Natural killer cell (primary cell): ENCODE measurements at regions not wholly inside any gene's neighbourhood (a gene's known extent, or its start where the extent isn't known, plus 50 kb on each side); places are given as distances from the start of the nearest gene placed in this dataset.

Experiments used
- ATAC-seq, 3 donors: fragments of 150-1000 bp in 2 of 3; fragments of 200-7000 bp in 1 of 3; cut with Tn5 transposase; 1 replicate in 1 of 3; 2 replicates in 2 of 3; pipeline ENCODE4 v1.10.0; 2021; ENCODE audit warnings: mild to moderate bottlenecking in 2 of 3, moderate library complexity in 2 of 3
- DNase-seq, 2 donors: peaks; one replicate each; pipeline versions ENCODE4 v3.0.0 to v3.0.0-alpha.2; 2013 to 2021; ENCODE audit warnings: mixed read lengths in 1 of 2
- H3K27ac ChIP-seq: one replicate; pipeline ENCODE4 v1.5.1; 2013; ENCODE audit warnings: mild to moderate bottlenecking, low read length
- H3K27me3 ChIP-seq: one replicate; pipeline ENCODE4 v1.6.1; 2013; ENCODE audit warnings: low read length; ENCODE audit not compliant: control insufficient read depth, insufficient read depth
- H3K36me3 ChIP-seq: one replicate; pipeline ENCODE4 v1.6.1; 2013; ENCODE audit warnings: low read length; ENCODE audit not compliant: control insufficient read depth, insufficient read depth
- H3K4me1 ChIP-seq: one replicate; pipeline ENCODE4 v1.6.1; 2013; ENCODE audit warnings: low read length; ENCODE audit not compliant: control insufficient read depth, insufficient read depth
- H3K4me3 ChIP-seq: one replicate; pipeline ENCODE4 v1.5.1; 2013; ENCODE audit warnings: low read length
- H3K9me3 ChIP-seq: one replicate; pipeline ENCODE4 v1.6.1; 2013; ENCODE audit warnings: low read length; ENCODE audit not compliant: control insufficient read depth, insufficient read depth
- H3K27ac Mint-ChIP-seq, 2 donors: one replicate each; pipeline ENCODE4 v1.8.0; 2022; ENCODE audit warnings: mild to moderate bottlenecking in 2 of 2, mixed read lengths in 2 of 2, moderate library complexity in 1 of 2
- H3K27me3 Mint-ChIP-seq, 2 donors: one replicate each; pipeline ENCODE4 v1.8.0; 2022; ENCODE audit warnings: low read depth in 2 of 2, mixed read lengths in 2 of 2
- H3K36me3 Mint-ChIP-seq: one replicate; pipeline ENCODE4 v1.8.0; 2022; ENCODE audit warnings: mixed read lengths
- H3K4me1 Mint-ChIP-seq, 2 donors: one replicate each; pipeline ENCODE4 v1.8.0; 2022; ENCODE audit warnings: mixed read lengths in 2 of 2
- H3K4me3 Mint-ChIP-seq: one replicate; pipeline ENCODE4 v1.8.0; 2022; ENCODE audit warnings: mild to moderate bottlenecking, moderate library complexity, mixed read lengths
- H3K9me3 Mint-ChIP-seq, 2 donors: one replicate each; pipeline ENCODE4 v1.8.0; 2022; ENCODE audit warnings: mixed read lengths in 2 of 2
- WGBS: methylation state at CpG from one replicate; pipeline ENCODE4 v1.1.7; 2013; ENCODE audit warnings: missing lambda C conversion rate; ENCODE audit not compliant: insufficient coverage; 5-methylcytosine and 5-hydroxymethylcytosine counted together
- intact Hi-C: fragments of 100-400 bp; cut with micrococcal nuclease; formaldehyde crosslinking; loops from one replicate; pipeline ENCODE4 v1.14.2; 2022
- TF ChIP-seq, protein P1 (sequence below): fragments of 200-600 bp; IDR thresholded peaks from one replicate; pipeline ENCODE4 v1.8.0; 2022; ENCODE audit warnings: antibody characterized with exemption

DNA sequence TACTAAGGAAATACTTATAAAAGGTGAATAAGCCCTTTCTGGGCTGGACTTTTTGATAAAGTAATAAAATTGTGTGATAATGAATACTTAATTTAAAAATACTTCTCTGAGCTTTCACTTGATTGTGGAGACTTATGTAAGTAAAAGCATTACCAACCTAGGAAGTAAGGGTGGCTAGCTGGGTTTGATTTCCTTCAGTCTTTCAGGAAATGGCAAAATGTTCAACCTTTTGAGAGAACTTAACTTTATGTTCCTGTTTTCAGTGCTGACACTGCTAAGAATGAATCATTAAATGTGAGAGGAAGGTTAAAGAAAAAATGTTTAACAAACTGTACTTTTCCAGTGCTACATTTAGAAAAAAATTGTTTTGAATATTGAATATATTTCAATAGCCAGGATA is 900.3 kb downstream of the METTL15 start:
- H3K27me3 Mint-ChIP-seq: no peaks in the 10 kb centered on the region
- H3K9me3 Mint-ChIP-seq: peaks cover 9 to 22% of the 10 kb centered on the region in 2 donors
- Histone ChIP-seq H3K27me3 (no peaks in the 10 kb centered on the region), H3K4me1 (no peaks in the 10 kb centered on the region), H3K27ac (no peak overlapping the region), H3K9me3 (no peaks in the 10 kb centered on the region), H3K36me3 (no peaks in the 10 kb centered on the region), H3K4me3 (no peak overlapping the region)
- H3K4me3 Mint-ChIP-seq: no peak overlapping the region
- H3K27ac Mint-ChIP-seq: no peak overlapping the region
- H3K4me1 Mint-ChIP-seq: no peaks in the 10 kb centered on the region
- no peak for ATAC-seq
- H3K36me3 Mint-ChIP-seq: no peaks in the 10 kb centered on the region
- TF ChIP-seq, protein P1, sequence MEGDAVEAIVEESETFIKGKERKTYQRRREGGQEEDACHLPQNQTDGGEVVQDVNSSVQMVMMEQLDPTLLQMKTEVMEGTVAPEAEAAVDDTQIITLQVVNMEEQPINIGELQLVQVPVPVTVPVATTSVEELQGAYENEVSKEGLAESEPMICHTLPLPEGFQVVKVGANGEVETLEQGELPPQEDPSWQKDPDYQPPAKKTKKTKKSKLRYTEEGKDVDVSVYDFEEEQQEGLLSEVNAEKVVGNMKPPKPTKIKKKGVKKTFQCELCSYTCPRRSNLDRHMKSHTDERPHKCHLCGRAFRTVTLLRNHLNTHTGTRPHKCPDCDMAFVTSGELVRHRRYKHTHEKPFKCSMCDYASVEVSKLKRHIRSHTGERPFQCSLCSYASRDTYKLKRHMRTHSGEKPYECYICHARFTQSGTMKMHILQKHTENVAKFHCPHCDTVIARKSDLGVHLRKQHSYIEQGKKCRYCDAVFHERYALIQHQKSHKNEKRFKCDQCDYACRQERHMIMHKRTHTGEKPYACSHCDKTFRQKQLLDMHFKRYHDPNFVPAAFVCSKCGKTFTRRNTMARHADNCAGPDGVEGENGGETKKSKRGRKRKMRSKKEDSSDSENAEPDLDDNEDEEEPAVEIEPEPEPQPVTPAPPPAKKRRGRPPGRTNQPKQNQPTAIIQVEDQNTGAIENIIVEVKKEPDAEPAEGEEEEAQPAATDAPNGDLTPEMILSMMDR: no peak
- no peak for DNase-seq
- intact Hi-C loops: no loop called here

DNA sequence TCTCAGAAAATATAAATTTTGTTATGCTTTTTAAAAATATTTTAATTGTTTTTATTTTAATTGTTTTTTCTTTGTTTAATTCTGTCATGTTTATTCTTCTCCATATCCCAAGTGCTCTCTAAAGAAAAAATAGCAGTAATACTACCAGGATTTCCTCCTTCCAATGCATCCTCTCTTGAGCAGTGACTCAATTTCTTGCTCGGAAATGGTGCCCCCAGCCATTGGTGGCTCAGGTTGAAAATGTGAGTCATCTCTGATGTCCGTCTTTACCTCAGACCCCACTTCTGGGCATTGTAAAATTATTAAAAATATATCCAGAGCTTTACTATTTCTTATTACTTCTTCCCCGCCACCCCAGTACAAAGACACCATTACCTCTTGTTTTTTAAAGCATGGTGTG is 898.5 kb downstream of the METTL15 start:
- intact Hi-C loops: no loop called here
- TF ChIP-seq, protein P1: no peak
- ATAC-seq (no peak), DNase-seq (no peak)
- H3K4me3 Mint-ChIP-seq: no peak overlapping the region
- Histone ChIP-seq H3K9me3 (no peaks in the 10 kb centered on the region), H3K27ac (no peak overlapping the region), H3K4me1 (no peaks in the 10 kb centered on the region), H3K36me3 (no peaks in the 10 kb centered on the region), H3K4me3 (no peak overlapping the region), H3K27me3 (no peaks in the 10 kb centered on the region)
- no peaks in the 10 kb centered on the region for H3K36me3 Mint-ChIP-seq
- no peak overlapping the region for H3K27ac Mint-ChIP-seq
- H3K9me3 Mint-ChIP-seq: peaks cover 11 to 13% of the 10 kb centered on the region in 2 donors
- no peaks in the 10 kb centered on the region for H3K27me3 Mint-ChIP-seq
- H3K4me1 Mint-ChIP-seq: no peaks in the 10 kb centered on the region
- WGBS: 90% methylated on average over 2 of the region's 3 CpGs

DNA sequence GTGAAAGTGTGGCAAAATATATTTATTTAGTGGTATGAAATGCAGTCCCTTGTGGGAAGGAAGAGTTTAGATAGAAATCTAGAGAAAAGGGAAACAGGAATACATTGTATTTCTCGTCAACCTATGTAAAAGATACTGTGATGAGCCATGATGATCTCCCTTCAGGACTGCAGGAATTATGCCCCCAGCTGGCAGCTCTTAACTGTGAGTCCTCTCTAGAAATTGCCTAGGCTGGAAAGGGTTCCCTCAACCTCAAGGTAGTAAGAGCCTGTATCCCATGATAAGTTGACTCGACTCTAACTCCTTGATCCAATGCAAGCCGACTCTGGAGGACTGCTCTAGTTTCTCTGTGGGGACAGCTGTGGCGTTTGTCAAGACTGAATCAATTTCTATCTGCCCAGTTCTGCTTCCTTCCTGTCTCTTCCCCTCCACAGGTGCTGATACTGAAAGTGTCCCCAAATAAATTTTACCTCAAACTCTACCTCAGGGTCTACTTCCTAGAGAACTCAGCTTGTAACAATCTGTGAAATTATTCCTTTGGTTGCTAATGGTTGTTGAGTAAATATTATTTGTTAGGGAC is 897.3 kb downstream of the METTL15 start:
- DNase-seq (no peak), ATAC-seq (no peak)
- WGBS: 83% methylated on average over 4 of the region's 4 CpGs
- Mint-ChIP-seq H3K27me3 (no peaks in the 10 kb centered on the region), H3K9me3 (peaks cover 12 to 13% of the 10 kb centered on the region in 2 donors), H3K4me3 (no peak overlapping the region), H3K36me3 (no peaks in the 10 kb centered on the region), H3K4me1 (no peaks in the 10 kb centered on the region), H3K27ac (no peak overlapping the region)
- intact Hi-C loops: no loop called here
- Histone ChIP-seq H3K27ac (no peak overlapping the region), H3K4me3 (no peak overlapping the region), H3K9me3 (no peaks in the 10 kb centered on the region), H3K4me1 (no peaks in the 10 kb centered on the region), H3K36me3 (no peaks in the 10 kb centered on the region), H3K27me3 (no peaks in the 10 kb centered on the region)
- TF ChIP-seq, protein P1: no peak

DNA sequence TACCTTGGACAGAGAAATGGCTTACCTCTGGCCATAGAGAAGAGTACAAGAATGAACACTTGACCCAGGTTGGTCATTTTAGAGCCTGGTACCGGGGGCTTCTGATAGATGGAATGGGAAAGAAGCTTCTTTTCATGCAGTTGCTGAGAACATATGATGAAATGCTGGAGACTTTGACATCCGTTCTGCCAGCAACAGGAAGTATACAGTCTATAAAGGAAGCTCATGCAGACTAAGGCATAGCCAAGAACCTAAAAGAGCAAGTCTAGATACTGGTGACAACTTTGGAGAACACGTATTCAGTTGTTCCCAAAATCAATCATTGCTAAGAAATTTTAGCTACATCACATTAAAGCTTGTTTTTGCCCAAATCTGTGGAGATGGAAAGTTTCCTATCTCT is 894.6 kb downstream of the METTL15 start:
- DNase-seq: no peak

More for the DNA sequence above, 894.6 kb downstream of the METTL15 start:
- Histone ChIP-seq H3K27me3 (no peaks in the 10 kb centered on the region), H3K4me1 (no peaks in the 10 kb centered on the region), H3K9me3 (no peaks in the 10 kb centered on the region), H3K36me3 (no peaks in the 10 kb centered on the region), H3K27ac (no peak overlapping the region), H3K4me3 (no peak overlapping the region)
- no peaks in the 10 kb centered on the region for H3K36me3 Mint-ChIP-seq
- H3K4me1 Mint-ChIP-seq: no peaks in the 10 kb centered on the region
- intact Hi-C loops: no loop called here
- H3K9me3 Mint-ChIP-seq: peaks cover 13 to 24% of the 10 kb centered on the region in 2 donors
- 28% methylated on average over 3 of the region's 3 CpGs for WGBS
- TF ChIP-seq, protein P1: no peak
- ATAC-seq: no peak
- H3K4me3 Mint-ChIP-seq: no peak overlapping the region
- H3K27ac Mint-ChIP-seq: no peak overlapping the region
- no peaks in the 10 kb centered on the region for H3K27me3 Mint-ChIP-seq
